HT1080 (cell line): ENCODE measurements at regions not wholly inside any gene's neighbourhood (a gene's known extent, or its start where the extent isn't known, plus 50 kb on each side); places are given as distances from the start of the nearest gene placed in this dataset.

Source experiments
- DNase-seq: peaks from one replicate; pipeline ENCODE4 v3.0.0-alpha.2; 2015; ENCODE audit warnings: low read depth

DNA sequence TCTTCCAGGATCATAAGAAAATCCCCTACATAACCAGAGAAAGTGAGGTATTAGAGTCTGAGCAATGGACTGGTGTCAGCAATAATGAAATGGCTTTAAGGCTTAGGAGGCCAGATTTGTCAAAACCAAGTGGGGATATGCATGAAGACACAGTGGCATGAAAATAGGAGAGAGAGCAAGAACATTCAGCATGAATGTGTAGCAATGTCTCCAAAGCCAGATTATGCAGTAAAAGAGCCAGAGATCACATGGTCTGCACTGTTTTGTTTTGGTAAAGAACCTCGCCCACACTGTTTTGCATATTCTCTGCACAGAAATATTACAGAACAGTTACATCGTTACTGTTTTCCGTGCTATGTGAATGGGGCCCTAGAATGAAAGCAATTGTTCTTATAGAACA lies 589.4 kb downstream of the PLPP3 start:
- DNase-seq, result no peak

DNA sequence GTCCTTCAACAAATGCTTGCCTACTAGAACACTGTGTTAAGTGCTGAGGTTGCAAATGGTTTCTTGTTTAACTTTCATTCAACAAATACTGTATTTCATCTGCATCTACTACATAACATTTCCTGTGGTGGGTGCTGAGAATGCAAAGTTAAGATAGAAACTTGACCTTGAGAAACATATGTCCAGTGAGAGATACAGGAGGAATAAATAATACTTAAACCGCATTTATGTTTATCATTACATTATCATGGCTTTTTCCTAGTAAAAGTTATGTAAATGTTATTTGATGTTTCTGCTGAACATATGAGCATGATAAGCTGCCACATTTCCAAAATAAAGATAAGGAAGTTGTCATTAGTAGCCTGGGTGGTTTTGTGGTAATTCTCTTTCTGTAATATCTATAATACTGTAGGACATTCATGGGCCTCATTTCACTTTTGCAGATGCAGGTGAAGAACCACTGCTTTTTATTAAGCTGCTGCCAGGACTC lies 590.4 kb downstream of the PLPP3 start:
- DNase-seq, result no peak

DNA sequence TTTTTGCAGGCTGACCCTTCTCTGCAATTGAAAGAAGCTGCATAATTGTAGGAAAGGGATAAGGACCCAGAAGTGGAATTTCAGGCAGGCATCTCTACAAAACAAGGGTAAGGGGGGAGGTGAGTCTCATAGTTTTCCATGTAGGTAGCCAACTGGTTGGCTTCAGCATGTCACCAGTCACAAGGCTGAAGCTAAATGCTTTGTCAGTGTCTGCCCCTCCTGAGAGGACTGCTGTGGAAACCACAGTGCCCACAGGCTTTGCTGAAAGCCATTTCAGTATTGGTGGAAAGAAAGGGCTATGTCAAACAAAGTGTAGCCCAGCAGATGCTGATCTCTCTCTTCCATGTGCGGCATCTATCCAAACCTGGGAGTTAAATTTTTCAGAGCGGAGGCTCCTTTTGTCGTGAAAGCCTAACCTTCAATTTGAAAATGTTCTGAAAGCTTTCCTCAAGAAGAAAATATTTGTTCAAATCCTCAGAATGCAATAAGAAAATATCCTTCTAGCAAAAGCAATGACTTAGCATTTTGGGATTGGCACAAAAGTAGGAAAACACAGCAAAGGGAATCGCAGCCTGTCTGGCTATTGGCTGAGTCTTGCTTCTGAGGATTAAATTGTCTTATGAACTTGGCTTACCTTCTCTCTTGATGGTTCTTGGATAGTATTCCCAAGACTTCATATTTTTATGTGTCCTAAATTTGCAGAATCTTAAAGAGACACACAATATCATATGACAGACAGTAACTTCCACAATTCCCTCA lies 591.7 kb downstream of the PLPP3 start:
- no peak for DNase-seq

DNA sequence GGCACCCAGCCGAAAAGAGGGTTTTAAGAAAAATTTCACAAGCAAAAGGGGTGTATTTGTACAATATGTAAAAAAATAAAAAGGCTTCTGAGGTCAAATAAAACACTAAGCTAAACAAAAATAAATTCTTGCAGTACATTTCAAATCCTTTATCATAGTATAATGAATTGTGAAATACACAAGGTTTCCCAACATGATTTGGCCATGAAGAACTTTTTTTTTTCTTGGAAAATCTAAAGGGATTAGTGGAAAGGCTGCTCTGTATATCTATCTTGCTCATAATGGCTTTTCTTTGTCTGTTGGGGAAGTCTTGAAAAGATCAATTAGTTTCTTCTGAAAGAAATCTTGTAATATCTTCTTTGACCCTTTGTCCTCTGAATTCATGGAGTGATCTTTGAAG lies 593.4 kb downstream of the PLPP3 start:
- DNase-seq, result no peak

DNA sequence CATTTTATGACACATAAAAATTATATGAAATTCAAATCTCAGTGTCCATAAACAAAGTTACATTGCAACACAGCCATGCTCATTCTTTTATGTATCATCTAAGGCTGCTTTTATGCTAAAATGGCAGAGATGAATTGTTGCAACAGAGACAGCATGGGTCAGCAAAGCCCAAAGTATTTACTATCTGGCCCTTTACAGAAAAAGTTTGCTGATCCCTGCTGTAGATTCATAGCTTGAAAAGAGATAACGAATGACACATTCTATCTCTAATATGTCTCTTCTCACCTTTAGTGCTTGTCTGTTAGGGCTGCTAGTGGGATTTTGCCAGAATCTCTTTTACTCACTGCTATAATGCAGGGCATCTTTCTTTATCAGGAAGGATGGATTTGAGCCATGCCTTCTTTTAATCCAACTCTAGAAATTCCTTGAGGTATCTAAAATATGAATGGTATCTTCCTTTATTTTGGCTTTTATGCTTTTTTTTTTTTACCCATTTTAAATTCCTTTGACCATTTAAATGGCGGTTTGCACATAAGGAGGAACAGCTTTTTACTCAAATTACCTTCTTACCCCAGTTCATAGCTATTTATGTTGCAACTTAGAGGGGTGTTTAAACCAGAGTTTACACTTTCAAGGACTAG lies 598.2 kb downstream of the PLPP3 start:
- no peak for DNase-seq

DNA sequence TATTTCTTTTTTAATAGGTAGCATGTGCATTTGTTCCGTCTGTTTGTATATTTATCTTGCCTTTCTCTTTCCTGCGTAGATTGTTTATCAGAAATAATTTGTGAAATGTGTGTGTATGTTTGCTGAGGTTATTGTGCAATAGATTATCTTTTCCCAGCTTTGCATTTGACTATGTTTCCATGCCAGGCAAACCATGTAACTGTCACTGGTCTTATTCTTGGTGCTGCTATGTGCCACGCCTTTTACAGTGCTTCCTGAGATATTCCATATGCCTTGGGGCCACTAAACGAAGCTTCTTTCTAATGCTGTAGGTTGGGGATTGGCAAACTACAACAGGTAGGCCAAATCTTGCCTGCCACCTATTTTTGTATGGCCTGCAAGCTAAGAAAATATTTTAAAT lies 598.8 kb downstream of the PLPP3 start:
- DNase-seq, result no peak

DNA sequence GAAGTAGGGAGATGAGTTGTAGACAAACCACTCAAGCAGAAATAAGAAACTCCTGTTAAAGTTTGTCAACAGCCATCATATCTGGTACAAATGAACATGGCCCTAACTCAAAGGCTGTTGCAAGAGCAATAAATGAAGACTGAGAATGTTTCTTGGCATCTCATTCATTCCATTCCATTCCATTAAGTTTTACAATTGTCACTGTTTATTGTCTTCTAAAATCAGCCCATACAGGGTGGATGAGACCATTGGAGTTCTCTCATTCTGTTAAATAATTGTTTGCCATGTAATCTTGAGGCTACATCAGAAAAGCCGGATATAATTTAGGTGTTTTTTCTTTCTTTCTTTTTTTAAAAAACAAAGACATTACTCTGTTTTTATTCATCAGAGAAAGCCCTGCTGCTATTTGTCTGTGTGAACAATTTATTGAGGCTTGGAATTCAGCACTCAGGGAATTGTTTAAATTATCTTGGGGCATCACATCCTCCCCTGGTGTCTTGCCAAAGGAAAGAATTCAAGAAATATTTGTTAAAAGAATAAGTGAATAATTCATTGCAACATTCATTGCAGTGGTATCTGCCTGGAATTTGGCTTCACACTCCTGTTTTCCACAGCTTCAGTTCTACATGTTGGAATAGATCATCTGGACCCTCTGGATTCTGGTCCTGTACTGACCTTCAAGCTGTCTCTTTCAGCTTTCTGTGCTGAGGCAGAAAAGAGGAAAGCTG lies 604.5 kb downstream of the PLPP3 start:
- DNase-seq, result no peak

DNA sequence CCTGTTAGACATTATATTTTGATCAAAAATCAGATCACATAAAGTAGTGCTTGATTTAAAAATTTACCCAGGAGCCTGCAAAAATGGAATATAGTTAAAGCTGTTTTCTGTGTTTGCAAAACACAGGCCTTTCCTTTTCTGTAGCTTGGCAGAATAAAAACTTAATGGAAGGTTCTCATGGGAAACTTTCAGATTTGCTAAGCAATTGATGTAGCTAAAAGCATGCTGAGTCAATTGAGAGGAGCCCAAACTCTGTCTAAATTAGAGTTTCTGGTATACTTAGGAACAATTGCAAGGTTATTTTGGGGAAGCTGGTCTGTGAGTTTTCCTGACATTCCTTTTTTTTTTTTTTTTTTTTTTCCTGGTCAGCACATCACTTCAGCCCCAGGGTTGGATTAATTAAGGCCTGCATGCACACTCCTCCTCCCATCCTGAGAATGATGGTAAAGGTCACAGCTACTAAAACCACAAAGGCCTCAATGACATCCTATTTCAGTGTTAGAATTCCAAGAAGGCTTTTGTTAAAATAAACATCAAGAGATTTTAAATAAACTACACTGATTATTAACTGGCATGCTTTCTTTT lies 608.7 kb downstream of the PLPP3 start:
- DNase-seq, result no peak

DNA sequence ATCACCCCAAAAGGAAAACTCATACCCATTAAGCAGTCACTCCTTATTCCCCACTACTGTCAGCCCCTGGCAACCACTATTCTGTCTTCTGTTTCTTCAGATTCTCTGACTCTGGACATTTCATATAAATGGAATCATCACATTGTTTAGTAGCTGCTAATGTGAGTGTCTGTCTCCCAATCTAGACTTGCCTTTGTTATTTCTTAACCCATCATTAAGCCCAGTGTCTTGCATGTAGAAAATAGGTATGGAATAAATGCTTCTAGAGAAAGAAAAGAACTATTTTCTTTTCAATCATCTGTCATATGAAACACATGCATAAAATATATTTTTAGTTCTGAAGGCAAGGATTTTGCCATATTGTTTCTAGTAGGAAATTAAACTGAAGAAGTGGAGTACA lies 610.0 kb downstream of the PLPP3 start:
- no peak for DNase-seq

DNA sequence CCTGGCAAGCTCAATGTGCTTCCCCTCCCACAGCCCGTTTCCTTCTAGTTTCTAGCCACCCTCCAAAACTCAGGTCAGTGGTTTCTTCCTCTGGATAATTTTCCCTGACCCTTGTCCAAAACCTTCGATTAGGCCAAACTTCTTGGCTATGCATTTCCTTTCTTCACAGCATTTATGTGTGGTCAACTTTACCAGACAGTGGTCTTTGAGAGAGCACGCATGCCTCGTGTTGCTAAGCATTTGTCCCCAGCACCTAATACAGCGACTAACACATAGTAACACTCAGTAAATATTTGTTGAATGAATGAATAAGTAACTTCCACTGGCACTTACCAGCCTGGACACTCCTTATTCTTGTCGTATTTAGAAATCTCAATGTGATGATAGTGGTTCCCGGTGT lies 610.7 kb downstream of the PLPP3 start:
- DNase-seq, result no peak

DNA sequence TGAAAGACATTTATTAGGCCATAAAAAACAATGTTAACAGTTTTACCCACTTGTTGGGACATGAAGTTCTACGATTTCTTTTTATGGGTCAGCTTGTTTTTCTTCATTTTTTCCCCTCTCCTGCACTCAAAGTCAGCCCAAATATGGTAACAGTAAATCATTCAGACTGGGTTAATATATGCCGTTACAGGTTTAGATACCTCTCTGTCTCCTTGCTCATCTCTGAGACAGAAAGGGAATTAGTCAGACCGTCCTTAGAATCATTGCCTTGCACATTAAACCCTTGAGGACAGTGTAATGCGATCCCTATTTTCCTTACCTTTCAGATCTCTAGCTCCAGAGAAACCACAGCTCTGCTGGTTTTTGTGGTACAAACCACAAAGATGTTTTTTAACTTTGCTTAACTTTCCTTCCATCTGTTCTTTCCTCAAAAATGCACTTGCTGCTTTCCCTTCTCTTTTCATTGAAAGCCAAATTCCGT lies 613.3 kb downstream of the PLPP3 start:
- peak; percentile 69 for DNase-seq

DNA sequence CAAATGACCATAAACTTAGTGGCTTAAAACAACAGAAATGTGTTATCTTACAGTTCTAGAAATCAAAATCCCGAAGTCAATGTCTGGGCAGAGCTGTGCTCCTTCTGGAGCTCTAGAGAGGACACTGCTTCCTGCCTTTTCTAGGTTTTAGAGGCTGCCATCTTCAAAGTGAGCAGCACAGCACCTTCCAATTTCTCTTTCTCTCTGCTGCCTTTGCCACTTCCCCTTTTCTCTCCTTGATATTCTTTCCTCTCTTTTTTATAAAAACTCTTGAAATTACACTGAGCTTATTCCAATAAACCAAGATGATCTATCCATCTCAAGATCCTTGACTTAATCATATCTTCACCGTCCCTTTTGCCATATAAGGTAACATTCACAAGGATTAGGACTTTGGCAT lies 616.9 kb downstream of the PLPP3 start:
- DNase-seq, result no peak

DNA sequence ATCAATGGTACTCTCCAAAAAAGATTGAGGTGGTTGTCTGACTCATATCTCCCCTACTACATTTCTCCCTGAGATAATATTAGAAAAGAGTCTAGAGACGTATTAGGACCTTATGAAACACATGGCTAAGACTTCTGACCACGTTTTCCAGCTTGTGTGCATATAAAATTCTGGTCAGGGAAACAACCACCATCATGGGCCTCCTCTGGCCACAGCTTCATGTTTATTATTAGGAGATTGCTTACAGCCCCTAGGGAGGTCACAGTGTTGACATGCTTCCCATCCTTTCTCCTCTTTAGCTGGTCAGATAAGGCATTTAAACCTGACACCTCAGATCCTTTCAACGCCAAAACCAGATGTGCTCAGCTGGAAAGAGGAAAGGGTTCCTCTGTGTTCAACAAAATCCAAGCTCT lies 620.2 kb downstream of the PLPP3 start:
- DNase-seq, result no peak

DNA sequence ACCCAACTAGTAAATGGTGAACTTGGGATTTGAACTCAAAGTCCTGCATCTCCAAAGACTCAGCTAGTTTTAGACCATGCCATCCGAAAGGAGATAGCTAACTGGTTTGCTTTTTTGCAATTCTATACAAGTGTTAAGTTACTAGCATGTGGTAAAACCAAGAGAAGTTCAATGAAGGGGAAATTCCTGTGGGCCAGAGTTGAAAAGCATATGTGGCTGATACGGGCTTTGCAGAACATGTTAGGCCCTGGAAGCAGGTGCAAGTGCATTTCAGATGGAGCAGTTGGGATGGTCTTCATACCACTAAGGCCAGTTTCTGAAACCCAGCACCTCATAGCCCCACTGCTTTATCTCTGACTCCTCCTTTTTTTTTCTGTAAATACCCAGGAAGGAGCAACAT lies 620.9 kb downstream of the PLPP3 start:
- DNase-seq, result no peak

DNA sequence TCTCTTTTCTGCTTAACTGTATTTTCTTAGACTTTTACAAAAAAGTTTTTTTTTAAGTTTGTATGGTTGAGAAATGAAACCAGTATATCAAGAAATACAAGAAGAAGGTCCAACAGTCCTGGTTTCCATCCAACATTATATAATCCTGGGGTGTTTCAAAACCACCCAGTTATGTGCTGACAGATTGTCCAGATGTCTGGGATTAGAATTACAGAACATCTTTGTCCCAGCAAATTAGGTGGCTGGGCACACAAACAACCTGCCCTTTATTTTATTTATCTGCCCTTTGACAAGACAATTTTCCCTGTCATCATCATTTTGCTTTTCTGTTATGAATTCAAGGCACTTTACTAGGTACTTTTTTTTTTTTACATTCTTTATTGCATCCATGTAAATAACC lies 622.1 kb downstream of the PLPP3 start:
- DNase-seq, result no peak

DNA sequence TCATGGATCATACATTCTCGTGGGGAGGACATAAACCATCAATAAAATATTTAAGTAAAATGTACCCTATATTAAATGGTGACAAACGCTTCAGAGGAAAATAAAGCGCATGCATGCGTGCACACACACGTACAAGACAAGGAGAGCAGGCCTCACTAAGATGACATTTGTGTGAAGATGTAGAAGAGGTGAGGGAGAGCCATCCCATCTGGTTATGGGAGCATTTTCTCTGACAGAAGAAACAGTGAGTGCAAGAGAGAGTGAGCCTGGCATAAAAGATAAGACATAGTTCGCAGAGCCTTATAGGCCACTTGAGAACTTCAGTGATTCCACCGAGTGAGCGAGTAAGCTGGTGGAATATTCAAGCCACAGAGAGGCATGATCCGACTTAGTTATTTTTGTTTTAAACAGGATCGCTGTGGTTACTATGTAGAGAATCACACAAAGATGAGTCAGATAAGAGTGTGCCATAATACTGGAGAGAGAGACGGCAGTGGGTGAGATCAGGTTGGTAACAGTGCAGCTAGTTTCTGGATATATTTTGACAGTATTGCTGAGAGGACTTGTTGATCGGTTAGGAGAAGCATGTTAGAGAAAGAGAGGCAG lies 624.2 kb downstream of the PLPP3 start:
- DNase-seq, result peak; percentile 77

DNA sequence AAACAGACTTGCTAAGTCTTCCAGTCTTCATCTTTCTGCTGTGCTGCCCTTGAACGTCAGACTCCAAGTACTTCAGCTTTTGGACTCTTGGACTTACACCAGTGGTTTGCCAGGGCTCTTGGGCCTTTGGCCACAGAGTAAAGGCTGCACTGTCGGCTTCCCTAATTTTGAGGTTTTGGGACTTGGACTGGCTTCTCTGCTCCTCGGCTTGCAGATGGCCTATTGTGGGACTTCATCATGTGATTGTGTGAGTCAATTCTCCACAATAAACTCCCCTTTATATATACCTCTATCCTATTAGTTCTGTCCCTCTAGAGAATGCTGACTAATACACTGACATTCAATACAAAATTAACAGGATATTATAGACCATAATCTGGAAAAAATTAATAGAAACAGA lies 628.1 kb downstream of the PLPP3 start:
- DNase-seq, result peak; percentile 13

DNA sequence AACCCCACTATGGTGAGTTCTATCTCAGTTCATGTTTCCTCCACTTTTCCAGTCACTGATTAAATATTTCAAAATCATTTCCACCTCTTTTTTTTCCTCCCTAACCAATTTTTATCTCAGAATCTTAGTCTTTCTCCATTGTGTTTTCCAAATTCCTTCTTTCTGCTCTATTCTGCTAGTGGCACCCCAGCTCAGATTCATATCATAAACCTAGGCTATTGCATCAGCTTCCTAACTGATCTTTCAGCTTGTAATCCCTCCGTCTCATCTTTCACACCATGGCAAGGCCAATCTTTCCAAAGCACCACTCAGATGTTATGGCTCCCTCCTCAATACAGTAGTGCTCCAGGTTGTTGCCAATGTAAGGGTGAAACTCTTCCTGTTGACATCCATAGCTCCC lies 631.9 kb downstream of the PLPP3 start:
- DNase-seq, result no peak

DNA sequence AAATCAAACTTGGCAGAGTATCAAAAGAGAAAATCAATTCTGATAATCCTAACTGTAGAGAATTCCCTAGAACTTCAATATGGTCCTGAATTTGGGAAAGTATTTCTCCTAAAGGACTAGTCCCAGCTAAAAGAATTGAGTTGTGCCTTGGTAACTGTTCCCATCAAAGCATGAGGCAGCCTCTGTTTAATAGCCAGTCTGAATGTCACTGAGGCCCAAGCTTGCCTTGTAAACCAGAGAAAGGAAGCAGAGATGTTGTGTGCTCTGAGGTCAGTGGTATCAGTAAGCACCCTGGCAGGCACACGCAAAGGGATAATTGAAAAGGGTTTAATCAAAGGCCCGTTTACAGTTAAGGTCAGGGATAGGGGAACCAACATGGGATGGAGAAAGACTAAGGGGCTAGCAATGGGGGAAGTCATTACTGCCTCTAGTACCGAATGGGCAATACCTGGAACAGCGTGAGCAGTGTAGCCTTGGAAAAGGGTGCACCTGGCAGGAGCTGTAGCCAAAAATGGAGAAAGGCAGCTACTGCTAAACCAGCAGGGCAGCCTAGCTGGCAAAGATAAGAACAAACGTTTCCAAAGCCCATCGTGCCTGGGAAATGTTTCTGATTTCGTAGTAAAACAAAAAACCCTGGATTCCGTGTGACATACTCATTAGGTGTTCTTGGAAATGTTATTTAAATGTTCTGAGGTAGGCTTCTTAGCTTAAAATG lies 635.5 kb downstream of the PLPP3 start:
- no peak for DNase-seq

DNA sequence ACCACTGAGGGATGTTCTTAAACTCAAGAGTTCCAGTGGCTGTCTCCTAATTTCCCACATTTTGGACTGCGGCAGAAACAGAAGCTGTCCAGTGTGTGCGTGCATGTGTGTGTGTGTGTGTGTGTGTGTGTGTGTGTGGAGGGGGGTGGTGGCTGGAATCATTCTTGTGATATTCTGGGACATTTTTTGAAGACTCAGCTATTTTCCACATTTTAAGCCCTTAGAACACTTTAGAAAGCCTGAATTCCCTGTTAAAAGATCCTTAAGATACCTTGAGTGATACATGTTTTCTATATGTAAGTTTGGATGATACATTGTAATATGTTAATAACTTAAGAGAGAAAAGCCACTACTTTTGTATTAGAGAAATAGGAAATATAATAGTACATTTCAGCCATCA lies 636.4 kb downstream of the PLPP3 start:
- DNase-seq, result no peak

DNA sequence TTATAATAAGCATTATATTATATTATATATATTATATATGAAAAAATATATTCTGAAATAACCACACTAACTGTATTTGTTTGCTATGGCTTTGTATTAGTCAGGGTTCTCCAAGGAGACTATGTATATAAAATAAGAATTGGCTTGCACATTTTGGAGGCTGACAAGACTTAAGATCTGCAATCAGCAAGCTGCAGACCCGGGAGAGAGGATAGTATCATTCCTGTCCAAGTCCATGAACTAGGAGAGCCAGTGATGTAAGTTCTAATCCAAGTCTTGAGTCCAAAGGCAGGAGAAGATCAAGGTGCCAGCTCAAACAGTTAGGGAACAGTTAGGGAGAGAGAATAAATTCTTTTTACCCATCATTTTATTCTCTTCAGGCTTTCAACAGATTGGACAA lies 639.5 kb downstream of the PLPP3 start:
- DNase-seq, result no peak
